ENCODE measurements at regions not wholly inside any gene's neighbourhood (a gene's known extent, or its start where the extent isn't known, plus 50 kb on each side); places are given as distances from the start of the nearest gene placed in this dataset.

DNA sequence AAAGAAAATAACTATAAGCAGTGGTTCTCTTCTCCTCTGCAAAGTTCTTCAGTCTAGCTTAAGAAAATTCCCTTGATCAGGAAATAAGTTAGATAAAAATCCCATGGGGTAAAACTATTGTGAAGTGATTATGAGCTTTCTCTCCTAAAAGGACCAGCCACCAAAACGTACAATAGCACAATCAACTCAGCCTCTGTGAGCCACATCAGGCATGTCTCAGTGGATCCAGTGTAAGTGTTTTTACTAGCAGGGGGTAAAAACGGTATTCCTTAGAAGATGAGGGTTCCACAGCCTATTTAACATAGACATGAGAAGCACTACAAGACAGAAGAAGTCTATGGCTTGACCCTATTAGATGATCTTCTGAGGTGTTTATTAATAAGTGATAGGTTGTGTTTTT lies 503.2 kb downstream of the PIK3C3 start:
- Histone ChIP-seq H3K4me1 (ENCODE audit: control insufficient read depth, insufficient read depth, low read length) (no peaks in the 10 kb centered on the region), H3K4me3 (ENCODE audit: low read length) (no peak overlapping the region), H3K36me3 (ENCODE audit: control insufficient read depth, insufficient read depth, low read length) (no peaks in the 10 kb centered on the region), H3K27me3 (ENCODE audit: control insufficient read depth, insufficient read depth, low read length) (no peaks in the 10 kb centered on the region), H3K27ac (ENCODE audit: low read length) (no peak overlapping the region), H3K9me3 (replicated peaks; ENCODE audit: control insufficient read depth, low read depth, low read length) (no peaks in the 10 kb centered on the region)
- DNase-seq, result no peak
- WGBS (ENCODE audit: insufficient coverage), result no CpG with 5 or more reads among the region's 2 CpGs

DNA sequence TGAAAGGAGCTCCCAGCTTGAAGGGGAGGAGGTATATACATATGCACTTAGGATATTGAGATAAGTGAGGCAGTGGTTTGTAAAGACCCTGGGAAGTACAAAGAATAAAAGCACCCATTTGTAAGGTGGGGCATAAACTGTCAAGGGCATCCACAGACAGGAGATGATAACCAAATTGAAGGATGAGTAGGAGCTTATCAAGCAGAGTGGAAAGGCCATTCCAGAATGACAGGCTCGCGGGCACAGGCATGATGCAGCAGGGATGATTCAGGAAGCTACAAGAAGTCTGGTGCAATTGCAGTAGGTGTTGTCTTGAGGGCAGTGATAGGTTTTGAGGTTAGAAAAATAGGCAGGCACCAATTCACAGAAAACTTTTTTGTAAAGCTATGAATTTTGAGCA lies 504.8 kb downstream of the PIK3C3 start:
- DNase-seq, result no peak
- H3K4me3 ChIP-seq (ENCODE audit: low read length), result no peak overlapping the region
- WGBS (ENCODE audit: insufficient coverage), result 71% methylated on average over 2 of the region's 2 CpGs
- H3K4me1 ChIP-seq (ENCODE audit: control insufficient read depth, insufficient read depth, low read length), result no peaks in the 10 kb centered on the region
- H3K27me3 ChIP-seq (ENCODE audit: control insufficient read depth, insufficient read depth, low read length), result no peaks in the 10 kb centered on the region
- H3K9me3 ChIP-seq (replicated peaks; ENCODE audit: control insufficient read depth, low read depth, low read length), result no peaks in the 10 kb centered on the region
- no peaks in the 10 kb centered on the region for H3K36me3 ChIP-seq (ENCODE audit: control insufficient read depth, insufficient read depth, low read length)
- H3K27ac ChIP-seq (ENCODE audit: low read length), result no peak overlapping the region

DNA sequence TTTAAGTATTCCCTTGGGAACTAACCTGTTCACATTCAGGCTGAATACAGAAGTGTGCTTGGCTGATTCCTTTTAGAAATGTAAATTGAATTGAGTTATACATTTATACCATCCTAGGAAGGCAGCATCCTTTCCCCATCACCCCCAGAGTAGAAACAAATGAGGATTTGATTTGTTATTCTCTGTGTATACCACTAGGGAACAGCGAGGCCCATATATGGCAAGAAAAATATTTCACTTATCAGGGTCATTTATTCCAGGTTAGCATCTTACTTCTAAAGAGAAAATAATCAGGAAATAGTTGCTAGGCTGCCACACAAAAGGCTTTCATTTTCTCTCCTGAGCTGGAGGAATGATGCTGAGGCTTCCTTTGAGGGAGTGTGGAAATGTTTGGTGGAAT lies 516.9 kb downstream of the PIK3C3 start:
- Histone ChIP-seq H3K36me3 (ENCODE audit: control insufficient read depth, insufficient read depth, low read length) (no peaks in the 10 kb centered on the region), H3K9me3 (replicated peaks; ENCODE audit: control insufficient read depth, low read depth, low read length) (no peaks in the 10 kb centered on the region), H3K27ac (ENCODE audit: low read length) (no peak overlapping the region), H3K27me3 (ENCODE audit: control insufficient read depth, insufficient read depth, low read length) (no peaks in the 10 kb centered on the region), H3K4me3 (ENCODE audit: low read length) (no peak overlapping the region), H3K4me1 (ENCODE audit: control insufficient read depth, insufficient read depth, low read length) (no peaks in the 10 kb centered on the region)
- DNase-seq, result no peak
- WGBS (ENCODE audit: insufficient coverage), result no CpG with 5 or more reads among the region's 1 CpG

DNA sequence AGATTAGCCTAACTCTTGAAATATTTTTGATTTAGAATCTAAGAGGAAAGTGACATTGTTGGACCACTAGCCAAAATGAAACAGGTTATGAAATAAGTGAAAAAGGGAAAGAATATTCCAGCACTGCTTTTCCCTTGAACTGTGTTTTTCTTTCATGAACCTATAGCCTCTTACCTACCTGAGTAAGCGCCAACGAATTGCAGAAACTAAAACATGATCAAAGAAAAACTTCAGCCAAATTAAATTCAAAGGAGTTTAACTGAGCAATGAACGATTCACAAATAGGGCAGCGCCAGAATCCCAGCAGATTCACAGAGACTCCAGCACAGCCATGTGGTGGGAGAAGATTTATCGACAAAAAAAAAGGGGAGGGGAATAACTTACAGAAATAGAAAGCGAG lies 518.6 kb downstream of the PIK3C3 start:
- Histone ChIP-seq H3K36me3 (ENCODE audit: control insufficient read depth, insufficient read depth, low read length) (no peaks in the 10 kb centered on the region), H3K4me1 (ENCODE audit: control insufficient read depth, insufficient read depth, low read length) (no peaks in the 10 kb centered on the region), H3K27ac (ENCODE audit: low read length) (no peak overlapping the region), H3K9me3 (replicated peaks; ENCODE audit: control insufficient read depth, low read depth, low read length) (no peaks in the 10 kb centered on the region), H3K27me3 (ENCODE audit: control insufficient read depth, insufficient read depth, low read length) (no peaks in the 10 kb centered on the region), H3K4me3 (ENCODE audit: low read length) (no peak overlapping the region)
- WGBS (ENCODE audit: insufficient coverage), result 88% methylated on average over 4 of the region's 6 CpGs
- no peak for DNase-seq

DNA sequence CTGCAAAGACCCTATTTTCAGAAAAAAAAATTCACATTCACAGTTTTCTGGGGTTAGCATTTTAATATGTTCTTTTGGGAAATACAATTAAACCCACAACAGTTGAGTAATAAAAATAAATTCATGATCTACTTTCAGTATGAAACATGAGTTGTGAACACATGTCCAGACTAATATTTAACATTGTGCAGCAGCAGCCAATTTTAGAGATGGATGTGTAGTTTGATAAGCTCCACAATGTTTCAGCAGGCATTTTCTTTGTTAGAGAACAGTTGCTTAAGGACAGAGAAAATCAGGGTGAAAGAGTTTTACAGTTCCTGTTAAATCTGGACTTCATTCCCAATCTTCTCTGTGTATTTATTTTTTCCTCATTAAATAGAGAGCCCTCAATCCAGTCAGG lies 519.5 kb downstream of the PIK3C3 start:
- Histone ChIP-seq H3K4me3 (ENCODE audit: low read length) (no peak overlapping the region), H3K4me1 (ENCODE audit: control insufficient read depth, insufficient read depth, low read length) (no peaks in the 10 kb centered on the region), H3K27me3 (ENCODE audit: control insufficient read depth, insufficient read depth, low read length) (no peaks in the 10 kb centered on the region), H3K36me3 (ENCODE audit: control insufficient read depth, insufficient read depth, low read length) (no peaks in the 10 kb centered on the region), H3K9me3 (replicated peaks; ENCODE audit: control insufficient read depth, low read depth, low read length) (no peaks in the 10 kb centered on the region), H3K27ac (ENCODE audit: low read length) (no peak overlapping the region)
- no peak for DNase-seq

DNA sequence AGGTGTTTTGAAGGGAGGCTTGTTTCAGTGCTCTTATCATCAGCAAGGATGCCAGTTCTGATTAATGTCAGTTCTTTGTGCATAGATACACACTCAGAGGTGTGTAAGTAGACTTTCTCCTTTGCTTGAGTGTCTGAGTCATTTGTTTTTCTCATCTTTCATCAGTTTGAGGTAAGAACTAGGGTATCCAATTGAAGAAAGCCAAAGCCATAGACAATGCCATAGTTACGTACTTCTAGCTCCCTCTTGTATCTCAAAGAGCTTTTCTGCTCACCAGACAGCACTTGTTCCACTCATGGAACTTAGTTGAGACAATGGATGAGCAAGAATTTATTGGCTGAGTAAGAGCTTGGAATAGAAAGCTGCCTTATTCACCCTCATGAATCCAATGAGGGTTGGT lies 520.1 kb downstream of the PIK3C3 start:
- Histone ChIP-seq H3K9me3 (replicated peaks; ENCODE audit: control insufficient read depth, low read depth, low read length) (no peaks in the 10 kb centered on the region), H3K27me3 (ENCODE audit: control insufficient read depth, insufficient read depth, low read length) (no peaks in the 10 kb centered on the region), H3K36me3 (ENCODE audit: control insufficient read depth, insufficient read depth, low read length) (no peaks in the 10 kb centered on the region), H3K4me3 (ENCODE audit: low read length) (no peak overlapping the region), H3K4me1 (ENCODE audit: control insufficient read depth, insufficient read depth, low read length) (no peaks in the 10 kb centered on the region), H3K27ac (ENCODE audit: low read length) (no peak overlapping the region)
- WGBS (ENCODE audit: insufficient coverage), result no CpG with 5 or more reads among the region's 1 CpG
- no peak for DNase-seq

DNA sequence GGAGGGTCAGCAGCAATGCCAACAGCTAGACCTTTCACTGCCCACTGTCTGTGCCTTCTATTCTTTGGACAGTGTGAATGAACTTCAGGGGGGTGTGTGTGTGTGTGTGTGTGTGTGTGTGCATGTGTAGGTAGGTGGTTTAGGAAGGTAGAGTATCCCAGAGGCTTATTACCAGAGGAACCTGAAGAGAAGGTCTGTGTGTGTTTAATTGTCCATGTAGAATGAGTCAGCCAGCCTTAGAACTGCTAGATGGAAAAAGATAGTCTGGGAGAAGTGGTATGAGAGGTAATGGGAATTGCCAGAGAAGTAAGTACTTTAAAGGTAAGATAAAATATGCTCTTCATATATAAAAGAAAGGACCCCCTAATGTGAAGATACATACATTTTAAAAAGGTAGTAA lies 522.2 kb downstream of the PIK3C3 start:
- no peaks in the 10 kb centered on the region for H3K9me3 ChIP-seq (replicated peaks; ENCODE audit: control insufficient read depth, low read depth, low read length)
- H3K4me3 ChIP-seq (ENCODE audit: low read length), result no peak overlapping the region
- DNase-seq, result no peak
- no peak overlapping the region for H3K27ac ChIP-seq (ENCODE audit: low read length)
- H3K27me3 ChIP-seq (ENCODE audit: control insufficient read depth, insufficient read depth, low read length), result no peaks in the 10 kb centered on the region
- no peaks in the 10 kb centered on the region for H3K36me3 ChIP-seq (ENCODE audit: control insufficient read depth, insufficient read depth, low read length)
- no peaks in the 10 kb centered on the region for H3K4me1 ChIP-seq (ENCODE audit: control insufficient read depth, insufficient read depth, low read length)

DNA sequence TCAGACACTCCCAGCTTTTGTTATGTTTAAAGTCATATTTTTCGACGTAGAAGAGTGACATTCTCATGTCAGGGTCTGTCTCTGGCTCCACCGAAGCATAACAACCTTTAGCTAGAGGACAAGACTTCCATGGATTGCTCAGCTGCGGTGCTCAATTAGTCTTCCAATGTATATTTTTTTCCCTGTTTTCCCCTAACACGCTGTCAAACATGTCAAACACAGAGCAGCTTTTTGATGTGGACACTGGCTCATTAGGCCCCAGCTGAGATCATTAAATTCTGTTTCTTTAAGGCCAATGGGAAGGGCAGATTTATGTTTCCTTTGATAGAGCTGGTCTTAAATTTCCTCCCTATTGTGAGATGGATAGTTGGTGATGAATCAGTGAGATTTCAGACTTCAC lies 525.4 kb downstream of the PIK3C3 start:
- WGBS (ENCODE audit: insufficient coverage), result 93% methylated on average over 2 of the region's 5 CpGs
- no peaks in the 10 kb centered on the region for H3K9me3 ChIP-seq (replicated peaks; ENCODE audit: control insufficient read depth, low read depth, low read length)
- H3K27ac ChIP-seq (ENCODE audit: low read length), result no peak overlapping the region
- H3K27me3 ChIP-seq (ENCODE audit: control insufficient read depth, insufficient read depth, low read length), result no peaks in the 10 kb centered on the region
- no peaks in the 10 kb centered on the region for H3K36me3 ChIP-seq (ENCODE audit: control insufficient read depth, insufficient read depth, low read length)
- DNase-seq, result no peak
- H3K4me3 ChIP-seq (ENCODE audit: low read length), result no peak overlapping the region
- H3K4me1 ChIP-seq (ENCODE audit: control insufficient read depth, insufficient read depth, low read length), result no peaks in the 10 kb centered on the region

DNA sequence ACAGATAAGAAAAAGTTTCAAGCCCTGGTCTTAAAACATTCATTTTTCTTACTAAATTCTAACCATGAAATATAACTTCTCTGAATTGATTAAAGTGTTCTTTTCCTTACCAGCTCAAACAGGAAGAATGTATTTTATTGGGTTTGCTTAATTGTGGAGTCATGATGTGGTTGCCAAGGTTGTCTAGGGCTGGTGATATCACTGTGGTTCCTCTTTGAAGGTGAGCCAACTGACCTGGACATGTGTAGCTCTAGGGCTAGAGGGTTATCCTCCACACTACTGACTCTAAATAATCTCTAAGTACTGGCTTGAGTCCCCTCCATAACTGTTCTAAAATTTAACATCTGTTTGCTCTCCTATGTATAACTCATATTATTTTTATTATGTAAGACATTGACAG lies 529.6 kb downstream of the PIK3C3 start:
- no peak overlapping the region for H3K27ac ChIP-seq (ENCODE audit: low read length)
- H3K4me3 ChIP-seq (ENCODE audit: low read length), result no peak overlapping the region
- no peaks in the 10 kb centered on the region for H3K36me3 ChIP-seq (ENCODE audit: control insufficient read depth, insufficient read depth, low read length)
- H3K4me1 ChIP-seq (ENCODE audit: control insufficient read depth, insufficient read depth, low read length), result no peaks in the 10 kb centered on the region
- H3K9me3 ChIP-seq (replicated peaks; ENCODE audit: control insufficient read depth, low read depth, low read length), result peaks cover 3% of the 10 kb centered on the region
- DNase-seq, result no peak
- H3K27me3 ChIP-seq (ENCODE audit: control insufficient read depth, insufficient read depth, low read length), result no peaks in the 10 kb centered on the region

DNA sequence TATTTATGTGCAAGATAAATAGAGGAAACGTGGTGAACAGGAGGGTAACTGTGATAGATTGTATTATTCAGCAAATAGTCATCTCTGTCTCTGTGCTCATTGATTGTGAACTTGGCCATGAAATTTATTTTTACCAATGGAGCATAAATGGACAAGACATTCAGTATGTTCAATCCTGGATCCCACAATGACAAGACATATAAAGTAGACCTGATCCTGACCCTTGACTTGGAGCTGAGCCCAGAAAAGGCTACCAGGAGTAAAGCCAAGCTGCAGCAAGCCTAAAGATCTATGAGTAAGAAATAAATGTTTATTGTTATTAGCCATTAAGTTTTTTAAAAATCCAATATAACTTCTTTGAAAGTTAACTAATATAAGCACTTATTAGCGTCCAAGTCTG lies 531.2 kb downstream of the PIK3C3 start:
- Histone ChIP-seq H3K36me3 (ENCODE audit: control insufficient read depth, insufficient read depth, low read length) (no peaks in the 10 kb centered on the region), H3K4me3 (ENCODE audit: low read length) (no peak overlapping the region), H3K4me1 (ENCODE audit: control insufficient read depth, insufficient read depth, low read length) (no peaks in the 10 kb centered on the region), H3K9me3 (replicated peaks; ENCODE audit: control insufficient read depth, low read depth, low read length) (peaks cover 3% of the 10 kb centered on the region), H3K27me3 (ENCODE audit: control insufficient read depth, insufficient read depth, low read length) (no peaks in the 10 kb centered on the region), H3K27ac (ENCODE audit: low read length) (no peak overlapping the region)
- peak; percentile 2 for DNase-seq
- no CpG with 5 or more reads among the region's 2 CpGs for WGBS (ENCODE audit: insufficient coverage)

DNA sequence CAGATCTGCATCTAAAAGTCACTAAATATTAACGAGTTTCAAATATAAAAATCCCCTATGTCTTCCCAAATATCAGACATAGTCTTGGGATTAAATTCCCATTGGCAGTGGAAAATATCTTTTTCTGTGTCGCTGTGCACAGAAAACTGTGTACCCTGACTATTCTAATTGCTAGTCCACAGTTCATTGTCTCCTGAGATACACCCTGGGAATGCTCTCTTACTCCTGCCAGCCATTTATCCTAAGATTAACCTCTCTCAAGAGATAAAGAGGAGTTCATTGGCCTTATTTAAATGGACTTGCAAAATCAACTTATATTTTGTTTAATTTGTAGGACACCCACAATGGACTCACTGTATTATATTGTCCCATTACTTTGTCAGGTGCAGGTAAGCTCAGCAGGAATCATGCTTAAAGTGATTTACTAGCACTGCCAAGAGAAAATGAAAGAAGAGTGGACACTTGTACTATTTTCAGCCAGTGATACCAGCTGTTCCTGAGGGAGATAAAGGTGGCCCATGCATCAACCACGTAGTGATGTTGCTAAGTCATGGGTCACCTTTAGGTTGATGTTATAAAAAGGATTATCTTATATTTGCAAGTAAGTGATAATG lies 553.8 kb downstream of the PIK3C3 start:
- no peaks in the 10 kb centered on the region for H3K4me1 ChIP-seq (ENCODE audit: control insufficient read depth, insufficient read depth, low read length)
- no peaks in the 10 kb centered on the region for H3K9me3 ChIP-seq (replicated peaks; ENCODE audit: control insufficient read depth, low read depth, low read length)
- DNase-seq, result no peak
- H3K4me3 ChIP-seq (ENCODE audit: low read length), result no peak overlapping the region
- WGBS (ENCODE audit: insufficient coverage), result no CpG with 5 or more reads among the region's 3 CpGs
- no peaks in the 10 kb centered on the region for H3K36me3 ChIP-seq (ENCODE audit: control insufficient read depth, insufficient read depth, low read length)
- H3K27ac ChIP-seq (ENCODE audit: low read length), result no peak overlapping the region
- H3K27me3 ChIP-seq (ENCODE audit: control insufficient read depth, insufficient read depth, low read length), result no peaks in the 10 kb centered on the region

Measured in muscle of leg (tissue), 3 donors.